Stimulated activated naive CD8-positive, alpha-beta T cell treated with anti-CD3 and anti-CD28 coated beads, Interleukin-15, amount 100 ng/mL, for 72 hours (primary cell): ENCODE measurements at regions not wholly inside any gene's neighbourhood (a gene's known extent, or its start where the extent isn't known, plus 50 kb on each side); places are given as distances from the start of the nearest gene placed in this dataset.
A peak's percentile ranks its signal among the peaks of the same experiment; 100 is the strongest.

Experiments used
- ATAC-seq: fragments of 150-1000 bp; cut with Tn5 transposase; 2 replicates; pipeline ENCODE4 v1.10.0; 2021; ENCODE audit warnings: mild to moderate bottlenecking, moderate library complexity
- DNase-seq, 2 donors: peaks; one replicate each; pipeline ENCODE4 v3.0.0; 2021 to 2022
- H3K27ac Mint-ChIP-seq, 2 donors: one replicate each; pipeline ENCODE4 v1.8.0; 2022; ENCODE audit warnings: mild to moderate bottlenecking in 2 of 2, mixed read lengths in 2 of 2, moderate library complexity in 2 of 2
- H3K27me3 Mint-ChIP-seq: one replicate; pipeline ENCODE4 v1.8.0; 2022; ENCODE audit warnings: mixed read lengths
- H3K4me1 Mint-ChIP-seq: one replicate; pipeline ENCODE4 v1.8.0; 2022; ENCODE audit warnings: mild to moderate bottlenecking, mixed read lengths
- H3K4me3 Mint-ChIP-seq, 2 donors: one replicate each; pipeline ENCODE4 v1.8.0; 2022; ENCODE audit warnings: mild to moderate bottlenecking in 2 of 2, mixed read lengths in 2 of 2, moderate library complexity in 1 of 2
- H3K9me3 Mint-ChIP-seq, 2 donors: one replicate each; pipeline ENCODE4 v1.8.0; 2022; ENCODE audit warnings: mixed read lengths in 2 of 2

DNA sequence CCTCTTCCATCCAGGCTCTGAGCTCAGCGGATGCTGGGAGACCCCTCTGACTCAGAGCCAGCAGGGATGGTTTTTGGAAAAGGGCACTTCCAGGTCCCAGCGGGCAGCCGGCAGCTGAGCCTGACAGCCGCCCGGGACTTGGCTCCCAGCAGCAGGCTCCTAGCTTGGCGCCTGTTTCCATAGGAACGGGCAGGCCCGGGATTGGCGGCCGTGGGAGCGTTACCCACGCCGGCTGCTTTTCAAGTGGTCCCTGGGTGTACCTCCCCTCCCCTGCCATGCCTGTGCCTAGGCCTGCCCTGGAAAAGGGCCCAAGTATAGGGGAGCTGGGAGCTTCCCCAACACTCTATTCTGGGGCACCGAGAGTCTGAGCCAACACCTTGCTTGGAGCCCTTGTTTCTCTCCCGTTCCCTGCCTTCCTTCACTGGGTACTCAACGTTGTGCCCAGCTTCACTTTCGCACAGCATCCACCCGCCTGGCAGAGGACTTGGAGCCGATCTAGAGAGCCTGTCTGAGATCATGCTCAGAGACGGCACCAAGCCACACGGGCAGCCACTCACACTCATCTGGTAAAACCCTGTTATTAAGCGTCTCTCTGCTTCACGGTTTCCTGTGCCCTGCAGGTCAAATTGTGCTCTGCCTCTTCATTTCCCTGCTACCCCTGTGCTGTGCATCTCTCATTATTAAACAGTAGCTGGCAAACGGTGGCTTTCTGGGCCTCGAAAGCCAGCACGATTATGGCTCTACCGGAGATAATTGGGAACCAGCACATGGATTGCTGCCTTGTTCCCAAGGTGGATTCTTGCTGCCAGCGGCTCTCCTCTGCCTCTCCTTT is 521.5 kb downstream of the BCOR start:
- H3K27ac Mint-ChIP-seq: no peak overlapping the region
- no peaks in the 10 kb centered on the region for H3K9me3 Mint-ChIP-seq
- DNase-seq: no peak
- ATAC-seq: no peak
- no peak overlapping the region for H3K4me3 Mint-ChIP-seq
- H3K4me1 Mint-ChIP-seq: peaks cover 38% of the 10 kb centered on the region
- peaks cover 6% of the 10 kb centered on the region for H3K27me3 Mint-ChIP-seq

DNA sequence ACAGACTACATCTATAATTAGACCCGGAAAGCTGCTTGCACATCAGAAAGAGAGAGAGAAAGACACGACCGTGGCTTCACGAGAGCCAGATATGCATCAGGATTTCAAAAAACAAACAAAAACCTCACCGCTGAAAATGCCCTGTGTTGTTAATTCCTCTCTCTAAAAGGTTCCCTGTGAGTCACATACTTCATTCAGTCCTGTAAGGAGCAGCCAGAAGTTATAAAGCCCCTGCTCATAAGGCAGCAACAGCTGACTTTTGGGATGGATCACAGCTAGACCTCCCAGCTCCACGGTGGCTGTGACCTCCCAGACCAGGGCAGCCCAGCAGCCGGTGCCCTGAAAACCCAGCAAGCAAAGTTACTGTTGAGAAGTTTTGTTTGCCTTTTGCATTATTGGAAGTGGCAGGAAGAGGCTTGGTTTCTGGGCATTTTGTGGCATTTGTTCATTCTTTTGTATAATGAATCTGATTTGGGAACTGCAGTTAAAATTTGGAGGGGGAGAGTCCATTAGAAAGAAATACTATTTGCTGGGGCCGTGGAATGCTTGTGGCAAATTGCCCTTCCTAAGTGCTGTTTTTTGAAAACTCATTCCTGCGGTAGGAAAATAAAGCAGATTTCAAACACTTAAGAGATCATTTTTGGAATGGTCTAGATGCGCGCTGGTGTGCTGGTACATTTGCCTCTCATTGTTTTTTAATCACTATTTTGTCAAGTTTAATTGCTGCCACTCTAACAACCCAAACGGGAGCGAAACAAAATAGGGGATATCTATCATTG is 520.4 kb downstream of the BCOR start:
- DNase-seq: no peak
- no peak for ATAC-seq
- Mint-ChIP-seq H3K9me3 (no peaks in the 10 kb centered on the region), H3K4me3 (no peak overlapping the region), H3K4me1 (peaks cover 38% of the 10 kb centered on the region), H3K27me3 (peaks cover 9% of the 10 kb centered on the region), H3K27ac (no peak overlapping the region)

DNA sequence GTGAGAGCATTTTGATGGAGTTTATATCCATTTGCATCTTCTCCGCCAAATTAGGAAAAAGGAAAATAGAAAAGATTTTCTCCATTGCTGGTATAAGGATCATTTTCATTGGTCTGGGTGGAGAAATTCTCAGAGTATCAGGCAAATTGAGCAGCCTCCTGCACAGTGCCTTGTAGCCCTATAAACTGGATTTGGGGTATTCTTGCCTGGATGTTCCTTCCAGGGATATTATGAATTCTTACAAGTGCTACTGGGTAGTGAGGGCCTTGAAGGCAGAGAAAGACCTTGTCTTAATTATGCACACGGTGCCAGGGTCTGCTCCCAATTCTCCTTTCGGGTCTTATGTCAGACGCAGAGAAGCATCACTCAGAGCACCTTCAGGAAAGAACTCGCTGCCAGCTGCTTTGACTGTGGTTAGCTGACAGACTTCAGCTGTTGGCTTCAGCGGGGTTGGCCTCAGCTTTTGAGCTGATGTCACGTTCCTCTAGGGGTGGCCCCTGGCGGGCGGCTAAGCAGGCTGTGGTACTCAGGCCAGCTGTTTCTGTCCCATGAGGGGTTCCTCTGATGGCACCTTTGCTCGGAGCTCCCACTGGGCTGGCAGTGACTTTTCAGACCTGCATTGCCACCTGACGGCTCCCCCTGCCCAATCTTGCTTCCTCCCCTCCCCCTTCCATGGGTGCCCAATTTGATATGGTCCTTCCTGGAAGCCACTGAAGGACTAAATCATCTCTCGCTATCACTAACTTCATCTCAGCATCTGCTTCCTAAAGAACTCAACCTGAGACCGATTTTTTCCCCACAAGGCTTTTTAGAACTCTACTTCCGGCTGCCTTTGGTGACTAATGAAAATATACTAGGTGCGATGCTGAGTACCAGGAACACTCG is 519.5 kb downstream of the BCOR start:
- H3K4me3 Mint-ChIP-seq: peak overlapping the region; percentile 66 to 70
- peaks cover 38% of the 10 kb centered on the region for H3K4me1 Mint-ChIP-seq
- H3K27ac Mint-ChIP-seq: peak overlapping the region in 1 of 2 donors; percentile 14
- ATAC-seq: peak; percentile 97
- DNase-seq: peak; percentile 50 to 79
- peaks cover 9% of the 10 kb centered on the region for H3K27me3 Mint-ChIP-seq
- H3K9me3 Mint-ChIP-seq: no peaks in the 10 kb centered on the region

DNA sequence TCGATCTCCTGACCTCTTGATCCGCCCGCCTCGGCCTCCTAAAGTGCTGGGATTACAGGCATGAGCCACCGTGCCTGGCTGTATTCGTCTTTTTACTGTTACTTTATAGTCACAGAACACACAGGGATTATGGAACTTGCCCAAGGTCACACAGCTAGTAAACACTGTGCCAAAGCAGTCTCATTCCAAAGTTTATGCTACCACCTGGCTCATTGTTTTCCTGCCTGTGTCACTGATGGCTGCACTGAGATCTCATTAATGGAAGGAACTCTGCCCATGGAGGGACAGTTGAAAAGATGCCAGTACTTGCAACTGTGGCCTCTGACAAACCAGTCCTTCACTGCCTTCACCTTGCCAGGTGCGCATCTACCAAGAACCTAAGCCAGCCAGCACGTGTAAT is 517.7 kb downstream of the BCOR start:
- Mint-ChIP-seq H3K4me1 (peaks cover 38% of the 10 kb centered on the region), H3K9me3 (no peaks in the 10 kb centered on the region), H3K27me3 (peaks cover 9% of the 10 kb centered on the region), H3K27ac (no peak overlapping the region), H3K4me3 (no peak overlapping the region)
- no peak for DNase-seq
- no peak for ATAC-seq

DNA sequence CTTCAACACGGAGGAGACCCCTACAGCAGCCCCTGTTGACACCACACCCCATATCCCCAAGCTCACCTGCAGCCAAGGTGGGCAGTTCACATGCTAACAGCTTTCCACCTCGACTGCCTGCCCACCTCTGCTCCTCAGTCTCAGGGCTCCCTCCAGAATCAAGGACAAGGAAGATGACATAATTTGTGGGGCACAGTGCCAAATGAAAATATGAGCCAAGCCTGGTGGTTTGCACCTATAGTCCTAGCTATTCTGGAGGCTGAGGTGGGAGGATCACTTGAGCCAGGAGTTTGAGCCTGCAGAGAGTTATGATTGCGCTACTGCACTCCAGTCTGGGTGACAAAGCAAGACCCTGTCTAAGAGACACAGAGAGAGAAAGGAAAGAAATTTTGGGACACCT is 516.3 kb downstream of the BCOR start:
- Mint-ChIP-seq H3K27ac (no peak overlapping the region), H3K4me3 (no peak overlapping the region), H3K27me3 (peaks cover 9% of the 10 kb centered on the region), H3K4me1 (peaks cover 30% of the 10 kb centered on the region), H3K9me3 (no peaks in the 10 kb centered on the region)
- no peak for DNase-seq
- ATAC-seq: no peak

DNA sequence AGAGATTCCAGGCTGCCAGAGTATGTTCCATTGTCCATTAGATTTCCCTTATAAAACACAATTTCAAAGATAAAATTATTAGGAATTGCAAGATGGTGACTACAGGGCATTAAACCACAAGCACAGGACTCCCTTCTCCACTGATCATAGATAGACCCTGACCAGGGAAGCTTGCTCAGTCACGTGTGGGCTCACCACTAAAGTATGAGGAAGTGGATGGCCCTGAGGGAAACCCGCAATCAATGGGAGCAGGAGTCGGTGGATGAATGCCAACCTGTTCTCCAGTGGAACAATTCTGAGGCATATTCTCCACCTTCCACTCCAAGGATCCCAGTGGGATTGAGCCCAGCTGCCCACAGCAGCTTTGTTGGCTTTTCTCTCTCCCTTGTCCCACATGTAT is 515.7 kb downstream of the BCOR start:
- ATAC-seq (no peak), DNase-seq (no peak)
- Mint-ChIP-seq H3K27ac (no peak overlapping the region), H3K27me3 (peaks cover 9% of the 10 kb centered on the region), H3K9me3 (no peaks in the 10 kb centered on the region), H3K4me1 (peaks cover 23% of the 10 kb centered on the region), H3K4me3 (no peak overlapping the region)

DNA sequence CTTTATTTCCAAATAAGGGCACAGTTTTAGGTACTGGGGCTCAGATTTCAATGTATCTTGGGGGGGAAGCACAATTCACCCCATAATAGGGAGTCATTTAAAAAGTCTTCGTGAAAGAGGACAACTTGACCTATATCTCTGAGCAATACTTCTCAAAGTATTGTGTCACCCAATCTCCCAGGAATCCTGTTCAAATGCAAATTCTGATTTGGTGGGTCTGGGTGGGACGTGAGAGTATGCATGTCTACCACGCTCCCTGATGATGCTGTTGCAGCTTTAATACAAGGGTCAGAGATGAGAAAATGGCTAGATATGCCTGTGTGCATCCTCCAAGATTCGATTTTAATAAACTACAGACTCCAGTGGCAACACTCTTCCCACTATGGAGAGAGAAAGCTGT is 514.8 kb downstream of the BCOR start:
- H3K4me1 Mint-ChIP-seq: peaks cover 14% of the 10 kb centered on the region
- no peak overlapping the region for H3K27ac Mint-ChIP-seq
- no peaks in the 10 kb centered on the region for H3K9me3 Mint-ChIP-seq
- DNase-seq (no peak), ATAC-seq (no peak)
- H3K27me3 Mint-ChIP-seq: peaks cover 9% of the 10 kb centered on the region
- no peak overlapping the region for H3K4me3 Mint-ChIP-seq

DNA sequence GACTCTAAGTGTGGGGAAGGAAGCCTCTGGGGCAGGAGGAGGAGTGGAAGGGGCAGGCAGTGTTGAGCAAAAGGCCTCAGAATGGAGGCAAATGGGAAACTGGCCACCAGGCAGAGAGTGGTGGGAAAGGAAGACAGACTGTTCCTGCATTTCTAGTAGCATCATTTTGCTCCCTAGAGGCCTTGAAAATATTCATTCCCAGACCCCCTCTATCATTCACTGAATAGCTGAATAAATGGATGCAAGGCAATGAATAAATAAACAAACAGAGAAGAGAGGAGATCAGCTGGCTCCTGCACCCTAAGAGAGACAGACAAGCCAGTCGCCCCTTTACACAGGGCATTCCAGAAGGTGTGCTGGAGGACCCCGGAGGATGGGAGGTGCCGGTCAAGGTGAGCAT is 511.9 kb downstream of the BCOR start:
- DNase-seq (no peak), ATAC-seq (no peak)
- H3K9me3 Mint-ChIP-seq: no peaks in the 10 kb centered on the region
- peaks cover 8% of the 10 kb centered on the region for H3K27me3 Mint-ChIP-seq
- no peaks in the 10 kb centered on the region for H3K4me1 Mint-ChIP-seq
- no peak overlapping the region for H3K4me3 Mint-ChIP-seq
- peak overlapping the region in 1 of 2 donors; percentile 62 for H3K27ac Mint-ChIP-seq

DNA sequence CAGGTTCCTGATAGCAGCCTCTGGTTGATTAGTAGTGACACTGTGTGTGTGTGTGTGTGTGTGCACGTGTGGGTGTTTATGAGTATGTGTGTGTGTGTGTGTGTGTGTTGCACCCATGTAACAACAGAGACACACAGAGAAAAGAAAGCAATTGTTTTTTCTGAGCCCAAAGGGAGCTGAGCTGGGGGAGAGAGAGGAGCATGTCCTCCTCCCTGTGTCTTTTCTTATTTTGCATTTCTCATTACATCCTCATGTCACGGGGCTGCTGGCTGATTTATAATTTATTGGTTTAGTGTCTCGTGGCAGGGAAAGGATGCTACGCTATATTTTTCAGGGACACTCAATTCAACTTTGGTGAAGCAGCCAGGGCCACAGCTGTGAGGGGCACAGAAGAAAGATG is 511.4 kb downstream of the BCOR start:
- H3K27me3 Mint-ChIP-seq: peaks cover 2% of the 10 kb centered on the region

DNA sequence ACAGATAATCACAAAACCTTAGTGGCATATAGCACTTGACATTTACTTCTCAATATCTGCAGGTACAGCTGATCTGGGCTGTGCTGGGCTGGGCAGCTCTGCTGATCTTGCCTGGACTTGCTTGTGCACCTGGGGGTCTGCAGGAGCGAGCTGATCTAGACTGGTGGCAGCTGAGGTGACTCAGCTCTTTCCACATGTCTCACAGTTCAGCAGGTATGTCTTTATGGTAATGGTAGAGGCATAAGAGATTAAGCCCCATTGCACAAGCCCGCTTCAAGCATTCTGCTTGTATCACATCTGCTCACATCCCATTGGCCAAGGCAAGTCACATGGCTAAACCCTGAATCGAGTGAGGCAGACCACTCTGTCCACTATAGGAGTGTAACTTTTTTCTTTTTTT is 506.7 kb downstream of the BCOR start:
- H3K27ac Mint-ChIP-seq: no peak overlapping the region
- H3K9me3 Mint-ChIP-seq: no peaks in the 10 kb centered on the region
- H3K27me3 Mint-ChIP-seq: no peaks in the 10 kb centered on the region
- H3K4me1 Mint-ChIP-seq: no peaks in the 10 kb centered on the region
- H3K4me3 Mint-ChIP-seq: no peak overlapping the region
- ATAC-seq (no peak), DNase-seq (no peak)

More for the DNA sequence above, 511.4 kb downstream of the BCOR start:
- Mint-ChIP-seq H3K4me1 (no peaks in the 10 kb centered on the region), H3K9me3 (no peaks in the 10 kb centered on the region), H3K4me3 (no peak overlapping the region), H3K27ac (no peak overlapping the region)
- DNase-seq (no peak), ATAC-seq (no peak)

DNA sequence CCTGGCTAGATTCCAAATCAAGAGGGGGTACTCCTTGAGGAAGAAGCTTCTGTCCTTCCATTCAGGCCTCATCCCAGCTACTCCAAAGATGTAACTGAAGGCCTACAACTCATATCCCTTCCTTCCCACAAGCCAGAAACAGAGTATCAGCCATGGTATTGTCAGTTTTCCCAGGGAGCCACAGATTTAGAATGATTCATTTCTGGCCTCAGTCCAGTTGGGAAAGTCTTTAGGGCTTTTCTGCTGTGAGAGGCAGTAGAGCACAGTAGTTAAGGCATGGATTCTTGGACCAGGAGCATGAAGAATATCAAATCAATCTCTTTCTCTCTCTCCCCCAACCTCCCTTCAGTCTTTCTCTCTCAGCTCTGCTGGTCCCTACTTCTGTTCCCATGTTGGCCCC is 505.0 kb downstream of the BCOR start:
- Mint-ChIP-seq H3K4me3 (no peak overlapping the region), H3K27ac (no peak overlapping the region), H3K9me3 (no peaks in the 10 kb centered on the region), H3K4me1 (no peaks in the 10 kb centered on the region), H3K27me3 (no peaks in the 10 kb centered on the region)
- DNase-seq: no peak
- ATAC-seq: no peak

DNA sequence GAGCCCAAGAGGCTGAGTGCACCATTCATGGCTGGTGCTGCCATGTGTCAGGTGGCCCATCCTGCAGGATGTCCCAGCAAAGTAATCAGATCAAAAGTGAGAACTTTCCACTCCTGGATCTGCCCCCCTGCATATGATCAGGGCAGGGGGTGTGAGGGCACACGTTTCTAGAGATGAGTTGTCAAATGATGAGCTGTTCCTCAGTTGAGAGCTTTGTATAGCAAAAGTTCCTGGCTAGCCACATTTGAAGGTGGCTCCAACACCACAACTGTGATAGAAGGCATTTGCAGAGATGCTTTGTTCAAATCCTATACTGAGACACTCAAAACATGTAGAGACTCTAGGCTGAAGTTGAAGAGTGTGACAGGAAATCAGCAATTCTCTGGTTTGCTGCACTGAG is 501.8 kb downstream of the BCOR start:
- Mint-ChIP-seq H3K4me1 (peaks cover 7% of the 10 kb centered on the region), H3K4me3 (no peak overlapping the region), H3K27me3 (no peaks in the 10 kb centered on the region), H3K9me3 (no peaks in the 10 kb centered on the region), H3K27ac (no peak overlapping the region)
- DNase-seq (peak in 1 of 2 donors; percentile 16), ATAC-seq (peak; percentile 69)

DNA sequence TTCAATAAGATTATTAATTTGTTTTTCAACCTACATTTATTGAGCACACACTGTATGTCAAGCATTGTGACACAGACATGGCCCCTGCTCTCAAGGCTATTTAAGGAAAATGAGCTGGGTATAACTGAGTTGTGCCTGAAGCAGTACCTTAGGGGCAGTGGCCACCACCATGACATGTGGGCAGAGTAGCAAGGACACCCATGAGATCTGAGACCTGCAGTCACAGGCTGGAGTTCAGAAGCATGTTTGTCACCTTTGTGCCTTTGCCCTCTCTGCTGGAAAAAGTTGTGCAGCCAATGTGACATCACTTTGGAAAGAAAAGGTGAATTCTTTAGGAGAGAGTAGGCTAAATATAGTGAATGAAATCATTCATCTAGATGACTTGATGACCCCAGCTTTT is 501.3 kb downstream of the BCOR start:
- Mint-ChIP-seq H3K9me3 (no peaks in the 10 kb centered on the region), H3K27me3 (no peaks in the 10 kb centered on the region), H3K4me3 (no peak overlapping the region), H3K4me1 (peaks cover 9% of the 10 kb centered on the region), H3K27ac (no peak overlapping the region)
- no peak for ATAC-seq
- DNase-seq: no peak

DNA sequence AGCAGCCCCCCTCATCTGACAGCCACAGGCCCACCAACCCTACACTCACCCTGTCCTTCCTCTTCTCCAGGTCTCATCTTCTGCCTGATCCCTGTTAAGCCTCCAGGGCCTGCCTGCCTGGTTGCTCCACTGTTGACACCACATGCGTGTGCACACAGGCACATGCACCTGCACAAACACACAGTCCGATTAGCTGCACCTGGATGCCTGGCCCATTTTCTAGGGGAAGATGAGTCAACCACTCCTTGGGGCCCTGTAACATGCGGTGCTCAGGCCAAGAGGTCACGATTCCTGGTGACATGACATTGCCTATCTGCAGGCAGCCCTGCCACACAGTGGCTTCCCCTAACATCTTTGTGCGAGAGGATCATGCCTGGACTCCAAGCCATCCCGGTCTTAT is 498.4 kb downstream of the BCOR start:
- Mint-ChIP-seq H3K4me1 (peaks cover 9% of the 10 kb centered on the region), H3K27me3 (no peaks in the 10 kb centered on the region), H3K4me3 (no peak overlapping the region), H3K9me3 (no peaks in the 10 kb centered on the region), H3K27ac (no peak overlapping the region)
- DNase-seq: no peak
- no peak for ATAC-seq

DNA sequence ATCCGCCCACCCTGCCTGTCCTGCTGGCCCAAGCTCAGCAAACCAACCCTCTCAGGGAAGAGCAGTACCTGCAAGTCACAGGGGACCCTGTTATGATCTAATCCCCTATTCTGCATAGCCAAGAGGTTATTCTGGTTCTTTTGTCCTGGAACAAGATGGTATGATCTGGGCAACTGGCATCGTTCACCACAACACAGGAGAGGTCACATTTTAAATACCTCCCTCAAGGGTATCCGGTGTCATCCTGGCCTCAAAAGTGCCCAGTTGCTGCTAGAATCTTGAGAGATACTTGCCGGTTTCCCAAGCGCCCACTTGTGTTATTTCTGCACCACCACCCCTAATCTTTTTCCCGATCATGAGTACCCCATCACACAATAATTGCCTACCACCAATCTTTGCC is 497.5 kb downstream of the BCOR start:
- no peak for DNase-seq
- no peak overlapping the region for H3K4me3 Mint-ChIP-seq
- no peaks in the 10 kb centered on the region for H3K27me3 Mint-ChIP-seq
- peak overlapping the region in 1 of 2 donors; percentile 72 for H3K27ac Mint-ChIP-seq
- no peaks in the 10 kb centered on the region for H3K9me3 Mint-ChIP-seq
- peaks cover 9% of the 10 kb centered on the region for H3K4me1 Mint-ChIP-seq
- no peak for ATAC-seq
